HG03558 (cell line): ENCODE measurements at regions not wholly inside any gene's neighbourhood (a gene's known extent, or its start where the extent isn't known, plus 50 kb on each side); places are given as distances from the start of the nearest gene placed in this dataset.
"Not testable (repeated sequence)": the region's sequence is repeated elsewhere in the genome, so short reads cannot be mapped to it uniquely, and the experiment has no call there.

ENCODE experiments used
- ATAC-seq: cut with Tn5 transposase; IDR thresholded peaks from one replicate; pipeline ENCODE4 v1.9.1; 2021; ENCODE audit warnings: moderate number of reproducible peaks; ENCODE audit not compliant: unreplicated experiment; ENCODE audit errors: extremely low read depth

GRCh38 chr16:17567455-17567854 lies 96.7 kb upstream of the XYLT1 start:
- no peak for ATAC-seq

GRCh38 chr16:17566656-17567450 lies 96.1 kb upstream of the XYLT1 start:
- no peak for ATAC-seq

GRCh38 chr16:17566075-17566474 lies 95.3 kb upstream of the XYLT1 start:
- ATAC-seq = no peak

GRCh38 chr16:17565605-17566004 lies 94.8 kb upstream of the XYLT1 start:
- no peak for ATAC-seq

- no peak for ATAC-seq
Observed at GRCh38 chr16:17564856-17565255, 94.1 kb upstream of the XYLT1 start.

GRCh38 chr16:17563323-17564091 lies 92.7 kb upstream of the XYLT1 start:
- ATAC-seq = no peak

GRCh38 chr16:17561056-17561455 lies 90.3 kb upstream of the XYLT1 start:
- ATAC-seq = no peak

- no peak for ATAC-seq
Observed at GRCh38 chr16:17560548-17560947, 89.8 kb upstream of the XYLT1 start.

GRCh38 chr16:17559394-17559793 lies 88.6 kb upstream of the XYLT1 start:
- no peak for ATAC-seq

- ATAC-seq = no peak
Observed at GRCh38 chr16:17557949-17558348, 87.2 kb upstream of the XYLT1 start.

GRCh38 chr16:17557480-17557879 lies 86.7 kb upstream of the XYLT1 start:
- no peak for ATAC-seq

- no peak for ATAC-seq
Observed at GRCh38 chr16:17556276-17557052, 85.7 kb upstream of the XYLT1 start.

GRCh38 chr16:17555176-17555575 lies 84.4 kb upstream of the XYLT1 start:
- no peak for ATAC-seq

GRCh38 chr16:17552351-17552750 lies 81.6 kb upstream of the XYLT1 start:
- no peak for ATAC-seq

GRCh38 chr16:17551682-17552081 lies 80.9 kb upstream of the XYLT1 start:
- ATAC-seq = not testable (repeated sequence)

- ATAC-seq = no peak
Observed at GRCh38 chr16:17548825-17549224, 78.1 kb upstream of the XYLT1 start.

GRCh38 chr16:17544785-17545184 lies 74.0 kb upstream of the XYLT1 start:
- no peak for ATAC-seq

- no peak for ATAC-seq
Observed at GRCh38 chr16:17544304-17544703, 73.5 kb upstream of the XYLT1 start.

GRCh38 chr16:17543073-17543472 lies 72.3 kb upstream of the XYLT1 start:
- no peak for ATAC-seq

- ATAC-seq = no peak
Observed at GRCh38 chr16:17541324-17541723, 70.6 kb upstream of the XYLT1 start.

GRCh38 chr16:17538927-17539326 lies 68.2 kb upstream of the XYLT1 start:
- no peak for ATAC-seq
